GM18870 (cell line): ENCODE measurements at regions not wholly inside any gene's neighbourhood (a gene's known extent, or its start where the extent isn't known, plus 50 kb on each side); places are given as distances from the start of the nearest gene placed in this dataset.
A peak's percentile ranks its signal among the peaks of the same experiment; 100 is the strongest.
"Not testable (repeated sequence)": the region's sequence is repeated elsewhere in the genome, so short reads cannot be mapped to it uniquely, and the experiment has no call there.

Experiments
- ATAC-seq: cut with Tn5 transposase; IDR thresholded peaks from one replicate; pipeline ENCODE4 v1.9.1; 2021; ENCODE audit warnings: moderate library complexity; ENCODE audit not compliant: unreplicated experiment

- ATAC-seq, result no peak
Observed at GRCh38 chr13:110809871-110810486, 96.5 kb downstream of the ING1 start.

DNA sequence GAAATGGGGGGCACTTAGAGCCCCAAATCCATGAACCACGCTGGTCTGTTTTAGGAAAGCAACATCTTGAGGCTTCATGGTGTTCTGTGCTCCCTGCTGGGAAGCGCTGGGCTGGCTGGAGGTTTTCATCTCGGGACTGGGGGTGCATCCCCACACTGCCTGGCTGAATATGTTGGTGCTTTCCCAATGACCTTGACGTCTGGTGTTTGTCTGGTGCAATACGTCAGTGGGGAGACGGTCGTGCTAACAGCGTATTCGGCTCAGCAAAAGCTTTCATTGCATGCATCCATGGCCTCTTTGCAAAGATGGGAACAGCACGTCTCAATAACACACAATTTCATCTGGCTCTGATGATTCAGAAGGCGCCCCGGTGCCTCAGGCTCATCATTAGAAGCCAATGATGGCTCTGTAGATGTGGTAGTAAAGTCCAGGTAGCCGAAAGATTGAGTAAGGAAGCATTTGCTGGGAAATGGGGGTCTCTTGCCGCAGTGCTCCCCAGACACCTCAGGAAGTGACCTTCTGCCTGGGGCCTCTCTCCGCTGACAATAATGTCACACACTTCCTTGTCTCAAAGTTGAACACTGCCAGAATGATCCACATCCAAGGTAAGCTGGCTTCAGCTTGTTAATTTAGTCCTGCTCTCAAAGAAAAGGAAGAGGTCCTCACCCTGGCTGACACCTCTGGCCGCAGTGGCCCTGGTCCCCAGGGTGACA lies 97.7 kb downstream of the ING1 start:
- ATAC-seq, result no peak

- no peak for ATAC-seq
Observed at GRCh38 chr13:110811771-110812120, 98.2 kb downstream of the ING1 start.

DNA sequence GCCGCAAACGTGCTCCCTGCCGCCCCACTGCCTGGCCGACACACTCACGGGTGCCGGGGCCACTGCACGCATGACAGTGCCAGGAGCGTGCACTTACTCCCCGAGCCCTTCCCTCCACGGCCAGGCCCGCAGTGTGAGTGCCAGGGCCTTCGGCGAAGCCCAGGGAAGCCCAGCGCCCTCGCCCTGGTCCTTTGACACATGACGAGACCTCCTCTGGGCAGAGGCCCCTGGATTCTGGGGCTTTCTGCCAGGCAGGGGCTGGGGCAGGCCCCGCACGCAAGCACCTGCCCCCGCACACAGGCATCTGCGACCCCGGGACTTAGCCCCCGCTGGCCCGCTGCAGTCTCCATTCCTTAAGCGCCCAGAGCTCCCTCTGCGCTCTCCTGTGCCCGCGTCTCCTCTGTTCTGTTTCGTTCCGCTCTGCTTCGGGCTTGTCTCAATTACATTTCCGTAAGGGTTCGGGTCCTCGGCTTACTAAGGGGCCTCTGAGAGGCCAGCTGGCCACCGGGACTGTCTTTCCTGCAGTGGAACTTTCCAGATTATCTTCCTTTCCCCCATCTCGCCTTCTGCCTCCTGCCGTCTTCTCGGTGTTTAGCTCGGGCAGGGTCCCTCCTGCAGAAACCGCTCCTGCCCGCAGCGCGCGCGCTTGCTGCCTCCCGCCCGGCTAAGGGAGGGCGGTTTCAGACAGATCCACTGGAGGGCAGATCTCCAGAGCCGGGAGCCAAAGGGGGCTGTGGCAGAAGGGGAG lies 98.8 kb downstream of the ING1 start:
- no peak for ATAC-seq

DNA sequence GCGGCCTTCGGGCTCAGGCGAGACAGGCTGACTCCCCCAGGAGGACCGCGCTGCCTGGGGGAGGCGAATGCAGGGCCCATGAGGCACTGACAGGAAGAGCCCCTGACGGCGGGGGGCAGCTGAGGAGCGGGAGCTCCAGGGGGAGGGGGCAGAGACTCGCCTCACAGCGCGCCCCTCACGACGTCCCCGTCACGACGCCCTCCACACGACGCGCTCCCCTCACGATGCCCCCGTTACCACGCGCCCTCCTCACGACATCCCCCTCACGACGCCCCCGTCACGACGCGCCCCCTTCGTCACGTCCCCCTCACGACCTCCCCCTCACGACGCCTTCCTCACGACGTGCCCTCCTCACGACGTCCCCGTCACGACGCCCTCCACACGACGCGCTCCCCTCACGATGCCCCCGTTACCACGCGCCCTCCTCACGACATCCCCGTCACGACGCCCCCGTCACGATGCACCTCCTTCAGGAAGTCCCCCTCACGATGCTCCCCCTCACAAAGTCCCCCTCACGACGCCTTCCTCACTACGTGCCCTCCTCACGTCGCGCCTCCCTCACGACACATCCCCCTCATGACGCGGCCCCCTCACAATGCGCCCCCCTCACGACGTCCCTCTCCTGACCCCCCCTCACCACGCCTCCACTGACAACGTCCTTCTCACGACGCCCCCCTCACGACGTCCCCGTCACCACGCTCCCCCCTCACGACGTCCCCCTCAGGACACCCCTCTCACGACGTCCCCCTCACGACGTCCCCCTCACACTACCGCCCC lies 99.6 kb downstream of the ING1 start:
- no peak for ATAC-seq

DNA sequence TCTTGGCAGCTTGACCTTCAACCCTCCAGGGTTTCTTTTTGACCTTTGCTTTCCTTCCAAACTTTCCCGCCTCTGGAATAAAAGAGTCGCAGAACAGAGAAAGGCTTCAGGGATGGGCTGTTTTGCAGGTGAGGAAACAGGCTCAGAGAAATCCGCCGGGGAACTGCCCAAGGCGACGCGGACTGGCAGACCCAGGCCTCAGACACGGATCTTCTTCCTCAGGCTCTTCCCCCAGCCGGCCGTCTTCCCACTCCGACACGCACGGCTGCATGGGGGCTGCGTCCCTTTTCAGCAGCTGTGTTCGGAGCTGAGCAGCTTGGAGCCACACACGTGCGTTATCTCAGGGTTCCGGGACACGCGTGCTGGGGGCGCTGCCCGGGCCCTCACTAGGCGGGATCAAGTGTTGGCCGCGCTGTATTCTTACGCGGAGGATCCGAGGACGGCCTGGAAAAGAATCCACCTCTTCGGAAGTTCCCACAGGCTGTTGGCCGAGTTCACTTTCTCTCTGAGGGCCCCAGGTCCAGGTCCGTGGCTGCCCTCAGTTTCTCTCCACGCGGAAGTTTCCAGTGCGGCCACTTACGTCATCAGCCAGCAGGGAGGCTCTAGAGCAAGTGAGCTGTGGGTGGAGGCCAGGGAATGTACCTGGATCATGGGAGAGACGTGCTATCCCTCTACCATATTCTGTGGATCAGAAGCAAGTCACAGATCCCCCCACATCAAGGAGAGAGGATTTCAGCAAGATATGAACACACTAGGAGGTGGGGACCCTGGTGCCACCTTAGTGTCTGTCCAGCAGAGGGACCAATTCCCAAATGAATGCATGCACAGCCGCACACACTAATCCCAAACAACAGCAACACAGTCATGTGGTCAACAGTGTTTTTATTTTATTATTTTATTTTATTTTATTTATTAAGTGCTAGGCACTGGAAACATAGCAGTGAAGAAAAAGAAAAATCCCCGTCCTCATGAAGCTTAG lies 100.4 kb downstream of the ING1 start:
- no peak for ATAC-seq

- ATAC-seq, result no peak
Observed at GRCh38 chr13:110815471-110816204, 99.2 kb downstream of the ANKRD10 start.

- ATAC-seq, result no peak
Observed at GRCh38 chr13:110816500-110816899, 98.4 kb downstream of the ANKRD10 start.

DNA sequence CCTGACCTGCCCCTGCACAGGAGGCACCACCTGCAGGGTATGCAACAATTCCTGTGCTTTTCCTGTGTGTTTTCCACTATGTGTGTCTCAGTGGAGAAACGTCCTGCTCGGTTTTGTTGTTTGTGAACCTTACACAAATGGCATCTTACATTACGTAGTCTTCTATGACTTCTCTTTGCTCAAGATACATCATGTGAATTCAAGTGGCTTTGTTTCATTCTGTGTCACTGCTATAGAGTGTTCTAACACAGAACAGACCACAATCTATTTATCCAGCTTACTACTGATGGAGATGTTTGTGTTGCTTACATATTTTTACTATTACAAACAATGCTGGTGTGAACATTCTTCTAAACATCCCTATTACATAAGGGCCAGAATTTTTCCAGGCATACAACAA lies 97.7 kb downstream of the ANKRD10 start:
- no peak for ATAC-seq

DNA sequence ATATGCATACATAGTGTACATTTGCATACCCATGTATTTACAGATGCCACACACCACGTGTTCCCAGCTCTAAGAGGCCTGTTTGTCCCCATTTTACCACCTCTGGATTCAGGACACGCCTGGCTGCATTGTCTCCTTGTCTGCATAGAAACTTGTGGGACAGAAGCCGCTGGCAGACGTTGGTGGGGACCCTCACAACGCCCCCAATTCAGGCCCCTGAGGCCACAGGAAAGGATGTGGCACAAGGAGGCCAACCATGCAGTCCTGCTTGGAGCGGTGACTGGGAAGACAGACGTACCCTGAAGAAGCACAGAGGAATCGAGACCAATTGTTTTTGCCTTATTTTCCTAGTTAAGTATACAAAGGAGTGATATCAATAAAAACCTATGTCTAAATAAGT lies 96.1 kb downstream of the ANKRD10 start:
- ATAC-seq, result no peak

DNA sequence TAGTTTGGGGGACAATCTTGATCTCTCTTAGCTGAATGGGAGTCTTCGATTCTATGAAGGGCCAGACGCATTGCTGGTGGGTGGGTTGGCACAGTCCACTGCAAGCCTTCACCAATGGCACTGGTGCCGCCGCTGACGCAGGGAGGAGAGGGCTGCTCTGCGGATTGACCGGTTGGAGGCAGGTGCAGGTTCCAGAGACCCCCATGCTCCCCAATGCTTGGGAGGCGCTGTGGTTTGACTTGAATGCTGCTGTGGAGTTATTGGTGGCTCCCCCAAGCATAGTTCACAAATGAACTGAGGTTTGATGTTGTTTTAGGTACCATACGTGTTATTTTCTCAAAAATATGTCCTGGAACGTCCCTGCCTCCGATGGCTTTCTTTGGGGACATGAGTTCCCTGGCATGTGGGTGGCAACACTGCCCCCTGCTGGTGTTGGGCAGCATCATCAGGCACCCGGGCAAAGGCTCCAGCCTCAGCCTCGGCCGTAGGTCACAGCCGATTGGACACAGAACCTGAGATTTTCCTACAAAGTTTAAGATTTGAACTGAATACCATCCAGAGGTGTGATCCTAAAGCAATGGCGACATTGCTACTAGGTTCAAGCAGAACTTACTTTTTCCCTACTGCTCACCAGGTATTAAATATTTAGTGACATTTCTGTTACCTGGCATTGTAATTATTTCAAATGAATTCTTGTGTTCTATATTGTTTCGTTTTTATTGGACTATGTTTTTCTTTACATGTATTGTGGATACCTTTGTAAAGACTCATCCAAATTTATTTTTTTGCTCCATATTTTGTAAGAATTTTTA lies 95.5 kb downstream of the ANKRD10 start:
- peak; percentile 83 for ATAC-seq

GRCh38 chr13:110820322-110820721 lies 94.5 kb downstream of the ANKRD10 start:
- no peak for ATAC-seq

GRCh38 chr13:110821837-110822668 lies 92.8 kb downstream of the ANKRD10 start:
- not testable (repeated sequence) for ATAC-seq

DNA sequence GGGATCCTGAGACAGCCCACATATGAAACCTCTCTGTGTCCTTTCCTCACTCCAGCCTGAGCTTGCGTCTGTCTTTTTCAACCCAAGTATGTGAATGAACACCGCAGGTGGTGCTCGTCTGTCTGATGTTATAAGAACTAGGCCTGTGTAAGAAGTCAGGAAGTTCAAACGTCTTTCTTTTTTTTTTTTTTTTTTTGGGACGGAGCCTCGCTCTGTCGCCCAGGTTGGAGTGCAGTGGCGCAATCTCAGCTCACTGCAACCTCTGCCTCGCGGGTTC lies 92.3 kb downstream of the ANKRD10 start:
- no peak for ATAC-seq

DNA sequence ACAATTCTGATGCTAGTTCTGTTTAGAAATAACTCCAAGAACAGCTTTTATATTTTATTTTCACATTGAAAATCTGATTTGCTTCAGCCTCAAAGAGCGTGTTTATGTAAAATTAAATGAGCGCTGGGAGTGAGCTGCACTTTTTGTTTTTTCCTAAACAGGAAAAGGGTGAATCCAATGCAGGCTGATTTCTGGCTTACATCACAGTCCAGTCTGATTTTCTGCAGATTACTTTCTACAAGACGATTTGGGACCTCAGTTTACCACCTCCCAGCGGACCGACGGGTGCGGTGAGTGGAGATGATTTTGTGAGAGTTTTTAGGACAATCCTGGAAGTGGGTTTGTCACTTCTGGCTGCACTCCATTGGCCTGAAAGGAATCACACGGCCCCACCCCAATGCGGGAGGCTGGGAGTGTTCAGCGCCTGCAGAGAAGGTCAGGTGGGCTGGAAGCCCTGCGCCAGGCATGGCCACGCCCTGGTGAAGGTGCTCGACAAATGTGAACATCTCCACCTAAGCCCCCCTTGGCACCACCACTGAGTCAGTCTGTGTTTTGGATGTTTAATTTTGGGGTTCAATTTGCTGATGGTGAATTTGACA lies 90.1 kb downstream of the ANKRD10 start:
- ATAC-seq, result no peak

- ATAC-seq, result no peak
Observed at GRCh38 chr13:110825516-110825915, 89.4 kb downstream of the ANKRD10 start.

GRCh38 chr13:110826101-110826500 lies 88.8 kb downstream of the ANKRD10 start:
- no peak for ATAC-seq
